Liver (tissue), 3 donors: ENCODE measurements at regions not wholly inside any gene's neighbourhood (a gene's known extent, or its start where the extent isn't known, plus 50 kb on each side); places are given as distances from the start of the nearest gene placed in this dataset.

Experiments
- ATF3 ChIP-seq: IDR thresholded peaks from 2 replicates; pipeline ENCODE4 v1.6.1; 2016; ENCODE audit warnings: antibody characterized with exemption
- CTCF ChIP-seq: fragments of 150-350 bp; IDR thresholded peaks from 2 replicates; pipeline ENCODE4 v1.5.1; 2017; ENCODE audit warnings: improper control_type of control experiment, low read depth, low read length; ENCODE audit not compliant: missing input control
- FOXA1 ChIP-seq: IDR thresholded peaks from 2 replicates; pipeline ENCODE4 v1.6.1; 2016; ENCODE audit warnings: antibody characterized with exemption
- GABPA ChIP-seq, 2 donors: IDR thresholded peaks in 1 of 2; conservative IDR thresholded peaks in 1 of 2; 2 replicates each; pipeline ENCODE4 v1.6.1; 2016; ENCODE audit warnings: antibody characterized with exemption in 2 of 2, mild to moderate bottlenecking in 1 of 2, moderate library complexity in 1 of 2
- HNF4G ChIP-seq: IDR thresholded peaks from 2 replicates; pipeline ENCODE4 v1.6.1; 2016; ENCODE audit warnings: antibody characterized with exemption
- JUND ChIP-seq, 2 donors: IDR thresholded peaks; 2 replicates each; pipeline ENCODE4 v1.6.1; 2016; ENCODE audit warnings: antibody characterized with exemption in 2 of 2
- RXRA ChIP-seq, 2 donors: IDR thresholded peaks; 2 replicates each; pipeline ENCODE4 v1.6.1; 2017 to 2018; ENCODE audit warnings: antibody characterized with exemption in 2 of 2, mild to moderate bottlenecking in 1 of 2
- SP1 ChIP-seq: IDR thresholded peaks from 2 replicates; pipeline ENCODE4 v1.6.1; 2018; ENCODE audit warnings: antibody characterized with exemption, mild to moderate bottlenecking
- TAF1 ChIP-seq: conservative IDR thresholded peaks from 2 replicates; pipeline ENCODE4 v1.6.1; 2016; ENCODE audit warnings: antibody characterized with exemption, mild to moderate bottlenecking
- YY1 ChIP-seq: IDR thresholded peaks from 2 replicates; pipeline ENCODE4 v1.6.1; 2016; ENCODE audit warnings: antibody characterized with exemption, mild to moderate bottlenecking
- TF ChIP-seq, protein P1 (sequence below): IDR thresholded peaks from 2 replicates; pipeline ENCODE4 v1.6.1; 2016; ENCODE audit warnings: antibody characterized with exemption
- donor health status: healthy.
- donor health status: healthy.

DNA sequence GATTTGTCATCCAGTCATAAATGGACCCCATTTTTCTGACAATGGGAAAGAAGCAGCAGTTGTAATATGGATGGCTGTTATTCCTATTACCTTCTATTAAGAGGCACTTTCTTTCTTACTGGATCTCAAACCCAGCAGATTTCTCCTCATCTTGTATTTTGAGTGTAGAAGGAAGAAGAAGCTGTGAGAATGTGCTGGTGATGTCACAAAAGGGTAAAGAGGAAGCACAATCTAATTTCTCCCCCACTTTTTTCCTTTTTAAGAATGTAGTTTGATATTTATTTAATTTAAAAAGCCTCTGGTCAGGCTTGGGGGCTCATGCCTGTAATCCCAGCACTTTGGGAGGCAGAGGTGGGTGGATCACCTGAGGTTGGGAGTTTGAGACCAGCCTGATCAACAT, 100.0 kb upstream of the JARID2 start:
- TF ChIP-seq SP1 (no peak), CTCF (no peak), JUND (IDR thresholded peaks at IDR 0.05) (no peak), YY1 (no peak), ATF3 (no peak), HNF4G (no peak), RXRA (IDR thresholded peaks at IDR 0.05) (no peak), GABPA (IDR thresholded peaks at IDR 0.05 in 1 of 2, conservative IDR thresholded peaks at IDR 0.05 in 1 of 2) (no peak), TAF1 (no peak), FOXA1 (no peak)
- TF ChIP-seq, protein P1, sequence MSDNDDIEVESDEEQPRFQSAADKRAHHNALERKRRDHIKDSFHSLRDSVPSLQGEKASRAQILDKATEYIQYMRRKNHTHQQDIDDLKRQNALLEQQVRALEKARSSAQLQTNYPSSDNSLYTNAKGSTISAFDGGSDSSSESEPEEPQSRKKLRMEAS: no peak
